GM12864 (cell line): ENCODE measurements at regions not wholly inside any gene's neighbourhood (a gene's known extent, or its start where the extent isn't known, plus 50 kb on each side); places are given as distances from the start of the nearest gene placed in this dataset.
"Not testable (repeated sequence)": the region's sequence is repeated elsewhere in the genome, so short reads cannot be mapped to it uniquely, and the experiment has no call there.

Source experiments
- DNase-seq: peaks from one replicate; pipeline ENCODE4 v3.0.0-alpha.2; 2011; ENCODE audit warnings: low read depth
- H3K4me3 ChIP-seq: 2 replicates; pipeline ENCODE4 v1.5.1; 2011; ENCODE audit warnings: mild to moderate bottlenecking, low read depth, low read length, control low read depth

DNA sequence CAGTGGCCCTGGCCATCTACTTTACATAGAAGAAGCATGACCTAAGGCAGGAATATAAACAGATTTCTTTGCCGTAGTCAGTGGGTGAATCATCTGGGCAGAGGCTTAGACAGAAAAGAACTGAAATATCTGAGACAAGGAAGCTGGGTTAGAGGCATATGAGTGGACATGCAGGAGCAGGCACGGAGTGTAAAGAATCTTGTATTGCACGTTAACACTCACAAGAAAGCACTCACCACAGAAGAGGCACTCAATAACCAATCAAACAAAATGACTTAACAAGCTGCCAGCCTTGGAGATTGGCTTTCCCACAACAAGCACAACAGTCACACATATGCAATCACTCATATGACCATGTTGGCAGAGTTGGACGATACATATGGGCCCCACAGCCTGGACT, 364.9 kb downstream of the FOXD4L5 start:
- not testable (repeated sequence) for DNase-seq, H3K4me3 ChIP-seq

DNA sequence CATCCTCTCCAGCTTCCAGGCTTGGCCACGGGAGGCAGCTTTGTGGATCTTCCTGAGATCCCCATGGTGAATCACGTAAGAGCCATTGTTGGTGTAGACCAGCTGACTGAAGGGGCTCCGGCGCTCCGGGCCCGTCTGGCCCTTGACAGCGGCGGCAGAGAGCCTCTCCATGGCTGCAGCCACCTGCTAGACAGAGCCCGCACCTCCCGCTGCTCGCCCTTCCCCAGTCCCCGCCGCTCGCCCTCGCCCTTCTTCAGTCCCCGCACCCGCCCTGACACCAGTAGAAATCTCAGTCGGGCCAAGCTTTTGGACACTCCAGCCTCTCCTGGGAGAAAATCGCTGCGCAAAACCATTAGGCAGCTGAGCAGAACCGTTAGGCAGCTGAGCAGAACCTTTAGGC, 396.4 kb downstream of the FOXD4L5 start:
- not testable (repeated sequence) for H3K4me3 ChIP-seq, DNase-seq

DNA sequence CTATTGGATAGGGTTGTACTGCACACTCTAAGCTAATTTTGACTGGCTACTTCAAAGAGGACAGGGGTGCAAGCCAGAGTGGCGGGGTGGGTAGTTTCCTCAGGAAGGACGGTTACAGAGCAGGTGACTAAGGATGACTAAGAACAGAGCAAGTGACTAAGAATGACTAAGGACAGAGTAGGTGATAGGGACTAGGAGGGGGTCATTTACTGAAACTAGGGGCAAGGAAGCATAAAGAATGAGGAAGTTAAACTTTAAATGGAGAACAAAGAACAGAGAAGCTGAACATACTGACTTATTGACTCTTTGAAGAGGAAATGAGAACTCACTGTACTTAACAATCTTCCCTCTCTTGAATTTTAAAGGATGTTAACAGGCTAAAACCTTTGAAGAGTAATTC, 414.4 kb downstream of the FOXD4L5 start:
- H3K4me3 ChIP-seq, result not testable (repeated sequence)
- peak; percentile 60 for DNase-seq
